Tibial nerve (tissue), 4 donors: ENCODE measurements at regions not wholly inside any gene's neighbourhood (a gene's known extent, or its start where the extent isn't known, plus 50 kb on each side); places are given as distances from the start of the nearest gene placed in this dataset.

Experiments
- EP300 ChIP-seq, 2 donors: sonication (generic); formaldehyde crosslinking; IDR thresholded peaks; one replicate each; pipeline ENCODE4 v1.6.1; 2017; ENCODE audit warnings: antibody characterized with exemption in 2 of 2, mild to moderate bottlenecking in 1 of 2
- POLR2A ChIP-seq, 2 donors: fragments of 450-650 bp; IDR thresholded peaks; one replicate each; pipeline ENCODE4 v1.6.1; 2017; ENCODE audit warnings: antibody characterized with exemption in 2 of 2, mild to moderate bottlenecking in 2 of 2, moderate library complexity in 2 of 2
- TF ChIP-seq, protein P1 (sequence below), 5 experiments: fragments of 200-600 bp in 3 of 5; fragments of 450-650 bp in 2 of 5; sonication (generic) in 3 of 5; IDR thresholded peaks; one replicate each; pipeline ENCODE4 v1.5.1; 2016 to 2019; ENCODE audit warnings: antibody characterized with exemption in 5 of 5, mild to moderate bottlenecking in 3 of 5, moderate library complexity in 2 of 5

DNA sequence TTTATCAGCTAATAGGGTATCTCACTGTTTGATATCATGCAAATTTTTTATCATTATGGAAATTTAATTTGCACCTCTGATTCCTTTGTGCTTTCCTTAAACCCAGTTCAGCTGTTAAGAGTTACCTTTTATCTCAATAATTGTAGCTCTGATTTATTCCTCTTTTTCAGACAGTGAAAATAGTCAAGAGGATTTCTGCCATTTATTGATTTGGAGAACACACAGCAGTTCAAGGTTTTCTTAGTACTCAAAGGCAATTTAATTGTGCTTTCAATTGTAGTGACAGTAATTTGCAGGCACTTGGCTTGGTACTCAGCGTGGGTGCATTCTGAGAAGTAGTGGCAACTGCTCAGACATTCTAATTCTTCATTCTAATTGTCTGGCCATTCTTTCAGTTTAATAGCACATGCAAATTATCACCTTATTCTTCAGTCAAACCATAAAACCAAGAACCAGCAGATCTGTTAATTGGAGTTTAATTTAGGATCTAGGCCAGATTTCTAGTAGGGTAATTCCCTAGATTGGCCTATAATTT lies 709.3 kb downstream of the RPS29 start:
- TF ChIP-seq, protein P1, sequence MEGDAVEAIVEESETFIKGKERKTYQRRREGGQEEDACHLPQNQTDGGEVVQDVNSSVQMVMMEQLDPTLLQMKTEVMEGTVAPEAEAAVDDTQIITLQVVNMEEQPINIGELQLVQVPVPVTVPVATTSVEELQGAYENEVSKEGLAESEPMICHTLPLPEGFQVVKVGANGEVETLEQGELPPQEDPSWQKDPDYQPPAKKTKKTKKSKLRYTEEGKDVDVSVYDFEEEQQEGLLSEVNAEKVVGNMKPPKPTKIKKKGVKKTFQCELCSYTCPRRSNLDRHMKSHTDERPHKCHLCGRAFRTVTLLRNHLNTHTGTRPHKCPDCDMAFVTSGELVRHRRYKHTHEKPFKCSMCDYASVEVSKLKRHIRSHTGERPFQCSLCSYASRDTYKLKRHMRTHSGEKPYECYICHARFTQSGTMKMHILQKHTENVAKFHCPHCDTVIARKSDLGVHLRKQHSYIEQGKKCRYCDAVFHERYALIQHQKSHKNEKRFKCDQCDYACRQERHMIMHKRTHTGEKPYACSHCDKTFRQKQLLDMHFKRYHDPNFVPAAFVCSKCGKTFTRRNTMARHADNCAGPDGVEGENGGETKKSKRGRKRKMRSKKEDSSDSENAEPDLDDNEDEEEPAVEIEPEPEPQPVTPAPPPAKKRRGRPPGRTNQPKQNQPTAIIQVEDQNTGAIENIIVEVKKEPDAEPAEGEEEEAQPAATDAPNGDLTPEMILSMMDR (IDR thresholded peaks at IDR 0.05): no peak
- TF ChIP-seq POLR2A (IDR thresholded peaks at IDR 0.05): no peak
- no peak for TF ChIP-seq EP300 (IDR thresholded peaks at IDR 0.05)
